ENCODE measurements at regions not wholly inside any gene's neighbourhood (a gene's known extent, or its start where the extent isn't known, plus 50 kb on each side); places are given as distances from the start of the nearest gene placed in this dataset.
"Not testable (repeated sequence)": the region's sequence is repeated elsewhere in the genome, so short reads cannot be mapped to it uniquely, and the experiment has no call there.

DNA sequence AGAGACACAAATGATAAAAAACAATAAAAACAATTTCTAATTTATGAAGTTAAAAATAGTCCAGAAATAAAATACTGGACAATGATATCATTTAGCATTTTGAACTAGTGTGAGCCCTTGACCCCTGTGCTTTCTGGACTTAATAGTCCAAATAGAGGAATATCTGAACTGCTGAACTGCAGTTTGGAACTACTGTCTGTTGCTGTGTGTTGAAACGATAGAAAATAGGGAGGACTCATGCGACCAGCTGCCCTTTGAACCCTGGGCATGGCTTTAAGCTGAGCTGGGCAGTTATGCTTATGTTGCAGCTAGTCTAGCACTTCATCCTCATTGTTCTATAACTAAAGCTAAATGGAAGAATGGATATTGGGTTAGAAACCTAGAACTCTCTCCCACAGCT is 99.5 kb downstream of the FMR1NB start:
- DNase-seq, result no peak

DNA sequence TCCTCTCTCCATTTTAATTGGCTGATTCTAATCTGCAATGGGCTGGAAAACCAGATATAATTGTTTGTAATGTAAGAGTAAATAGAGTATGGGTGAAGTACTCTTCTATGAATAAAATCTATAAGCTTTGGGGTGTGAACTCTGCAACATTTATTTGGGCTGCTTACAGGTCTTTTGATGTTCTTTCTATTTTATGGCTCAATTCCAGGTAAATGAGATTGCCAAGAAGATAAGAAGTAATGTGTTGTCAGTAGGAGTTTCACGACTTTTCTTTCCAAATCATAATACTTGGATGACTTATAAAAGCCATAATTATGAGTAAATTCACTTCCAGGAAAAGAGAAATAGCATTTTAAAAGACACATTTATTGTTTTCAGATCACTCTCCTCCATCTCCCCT is 103.5 kb downstream of the FMR1NB start:
- DNase-seq, result no peak

GRCh38 chrX:148120151-148120550 is 139.0 kb downstream of the FMR1NB start:
- no peak for DNase-seq

GRCh38 chrX:148120999-148121623 is 140.0 kb downstream of the FMR1NB start:
- no peak for DNase-seq

GRCh38 chrX:148128872-148129505 is 147.9 kb downstream of the FMR1NB start:
- not testable (repeated sequence) for DNase-seq

DNA sequence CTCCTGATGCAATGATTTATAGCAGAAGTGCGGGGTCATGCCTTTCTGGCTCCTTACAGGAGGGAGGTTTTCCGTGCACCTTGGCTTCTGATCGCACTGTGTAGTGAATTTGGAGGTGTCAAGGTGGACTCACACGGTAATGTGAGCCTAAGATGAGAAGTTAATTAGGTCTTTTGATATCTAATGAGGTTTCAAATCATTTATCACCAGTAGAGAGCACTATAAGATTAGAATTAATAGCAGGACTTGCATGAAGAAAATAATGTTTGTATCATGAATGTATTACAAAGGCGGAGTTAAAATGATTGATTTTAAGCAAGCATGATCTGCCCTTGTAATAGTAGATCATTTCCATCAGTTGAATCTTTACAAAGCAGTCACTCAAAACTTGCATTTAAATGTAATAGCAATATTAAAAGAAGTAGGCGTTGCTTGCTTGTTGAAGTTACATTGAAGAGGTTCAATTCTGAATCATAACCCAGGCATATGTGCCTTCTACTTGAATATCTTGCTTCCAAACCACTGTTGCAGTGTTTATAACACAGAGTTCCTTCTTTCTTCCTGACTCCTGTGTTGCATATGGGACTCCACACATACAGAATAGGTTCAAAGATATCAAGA is 152.1 kb downstream of the FMR1NB start:
- DNase-seq, result peak in 1 of 2 donors; percentile 13

GRCh38 chrX:148134578-148134977 is 153.4 kb downstream of the FMR1NB start:
- no peak for DNase-seq

GRCh38 chrX:148135738-148136137 is 154.6 kb downstream of the FMR1NB start:
- peak in 1 of 2 donors; percentile 1 for DNase-seq

DNA sequence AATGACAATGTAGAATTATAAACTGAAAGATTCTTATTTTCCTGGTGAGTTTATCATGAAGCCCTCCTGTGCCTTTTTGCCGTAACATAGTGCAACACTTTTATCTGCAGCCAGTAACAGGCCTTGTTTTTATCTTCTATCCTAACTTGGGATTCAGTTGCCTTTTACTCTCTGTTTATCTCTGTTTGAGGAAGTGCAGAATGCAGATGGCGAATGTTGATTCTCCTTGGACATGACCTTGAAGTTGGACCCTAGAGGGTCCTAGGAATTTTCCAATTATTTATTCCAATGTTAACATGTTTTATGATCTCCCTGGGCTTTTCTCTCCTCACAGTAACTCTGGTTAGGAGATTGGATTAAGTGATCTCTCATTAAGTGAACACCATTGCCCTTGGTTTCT is 165.0 kb downstream of the FMR1NB start:
- DNase-seq, result no peak

DNA sequence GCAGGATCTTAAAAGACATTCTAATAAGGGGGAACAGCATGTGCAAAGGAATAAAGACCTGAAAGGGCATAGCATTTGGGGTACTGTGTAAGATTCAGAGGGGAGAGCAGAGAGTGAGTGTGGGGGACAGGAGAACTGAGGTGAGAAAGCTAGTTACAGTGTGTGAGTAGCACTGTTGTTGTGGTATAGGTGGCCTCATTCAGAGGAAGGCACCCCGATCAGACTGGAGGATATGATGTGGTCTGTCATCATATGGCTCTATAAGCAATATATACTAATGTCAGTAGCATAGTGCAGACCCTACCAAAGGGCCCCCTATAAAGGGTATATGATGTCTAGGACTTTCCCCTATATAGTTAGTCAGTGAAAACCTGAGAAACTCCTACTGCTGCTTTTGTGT is 175.8 kb downstream of the FMR1NB start:
- DNase-seq, result no peak

- no peak for DNase-seq
These were observed 178.7 kb downstream of the FMR1NB start for GRCh38 chrX:148159796-148160195.

DNA sequence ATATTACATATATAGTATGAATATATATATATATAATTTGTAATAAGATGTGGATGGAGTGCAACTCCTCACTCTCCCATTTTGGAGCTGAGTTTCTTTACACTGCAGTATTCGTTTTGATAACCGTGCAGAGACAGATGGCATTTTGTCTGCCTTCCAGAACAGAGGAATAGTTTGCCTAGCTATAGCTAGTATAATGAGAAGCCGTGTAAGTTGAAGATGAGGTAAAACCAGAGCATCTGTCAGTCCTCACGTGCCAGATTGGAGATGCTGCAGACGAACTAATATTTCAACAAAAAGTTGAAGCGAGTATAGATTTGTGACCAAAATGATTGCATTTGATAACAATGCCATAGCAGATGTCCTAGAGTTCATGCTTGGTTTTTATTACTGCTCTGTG is 180.6 kb downstream of the FMR1NB start:
- no peak for DNase-seq

- DNase-seq, result no peak
These were observed 204.5 kb downstream of the FMR1NB start for GRCh38 chrX:148185631-148186030.

DNA sequence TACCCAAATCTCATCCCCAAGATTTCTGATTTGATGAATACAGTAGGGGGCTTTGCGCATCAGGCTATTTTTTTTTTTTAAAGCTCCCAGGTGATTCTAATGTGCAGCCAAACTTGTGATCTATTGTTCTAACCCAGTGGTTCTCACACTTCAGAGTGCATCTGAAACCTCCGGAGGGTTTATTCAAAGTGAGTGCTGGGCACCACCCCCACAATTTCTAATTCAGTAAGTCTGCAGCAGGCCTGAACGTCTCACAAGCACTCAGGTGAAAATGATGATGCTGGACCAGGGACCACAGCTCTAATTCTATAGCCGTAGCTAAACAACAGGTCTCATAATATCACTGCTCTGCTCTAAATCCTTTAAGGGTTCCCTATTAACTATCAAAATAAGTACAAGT is 211.4 kb downstream of the FMR1NB start:
- no peak for DNase-seq

DNA sequence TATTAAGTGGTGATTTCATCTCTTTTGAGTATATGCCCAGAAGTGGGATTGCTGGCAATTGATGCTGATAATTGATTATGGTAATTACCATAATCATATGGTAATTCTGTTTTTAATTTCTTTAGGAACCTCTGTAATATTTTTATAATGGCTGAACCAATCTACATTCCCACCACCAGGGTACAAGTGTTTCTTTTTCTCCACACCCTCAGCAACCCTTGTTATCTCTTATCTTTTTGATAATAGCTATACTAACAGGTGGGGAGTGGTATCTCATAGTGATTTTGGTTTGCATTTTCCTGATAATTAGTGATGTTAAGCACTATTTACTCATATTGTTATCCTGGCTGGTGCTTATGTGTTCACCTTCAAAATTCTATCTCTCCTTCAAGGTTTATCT is 212.6 kb downstream of the FMR1NB start:
- DNase-seq, result no peak

GRCh38 chrX:148203531-148203930 is 222.4 kb downstream of the FMR1NB start:
- no peak for DNase-seq

DNA sequence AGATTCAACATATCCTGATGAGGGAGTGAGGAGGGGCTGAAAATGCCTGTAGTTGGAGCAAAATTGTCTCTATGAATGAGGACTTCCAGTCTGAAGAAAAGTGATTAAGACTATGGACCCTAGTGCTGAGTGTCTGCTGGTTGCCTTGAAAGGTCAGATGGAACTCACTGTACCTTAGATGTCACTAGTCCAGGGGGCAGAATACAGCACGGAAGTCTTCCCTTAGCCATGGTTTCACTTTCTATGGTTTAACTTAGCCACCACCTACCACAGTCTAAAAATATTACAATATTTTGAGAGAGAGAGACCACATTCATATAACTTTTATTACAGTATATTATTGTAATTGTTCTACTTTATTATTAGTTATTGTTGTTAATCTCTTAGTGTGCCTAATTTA is 223.1 kb downstream of the FMR1NB start:
- no peak for DNase-seq

- no peak for DNase-seq
These were observed 233.6 kb downstream of the FMR1NB start for GRCh38 chrX:148214786-148215185.

DNA sequence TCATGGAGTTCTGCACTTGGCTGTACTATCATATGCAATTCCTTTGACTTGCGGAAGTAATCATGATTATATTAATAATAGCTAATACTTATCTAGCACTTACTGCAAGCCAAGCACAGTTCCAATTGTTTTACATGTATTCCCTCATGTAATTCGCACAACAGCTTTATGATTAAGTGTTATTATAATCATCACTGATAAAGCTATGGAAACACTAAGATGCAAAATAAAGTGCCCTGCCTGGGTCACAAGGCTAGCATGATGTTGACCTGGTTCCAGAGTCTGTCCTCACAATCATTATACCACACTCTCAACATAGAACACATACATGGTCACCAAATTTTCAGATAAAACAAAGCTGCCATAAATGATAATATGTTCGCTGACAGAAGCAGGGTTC is 234.6 kb downstream of the FMR1NB start:
- DNase-seq, result no peak

- no peak for DNase-seq
These were observed 242.2 kb downstream of the FMR1NB start for GRCh38 chrX:148223361-148223760.

GRCh38 chrX:148228521-148228920 is 247.4 kb downstream of the FMR1NB start:
- no peak for DNase-seq

DNA sequence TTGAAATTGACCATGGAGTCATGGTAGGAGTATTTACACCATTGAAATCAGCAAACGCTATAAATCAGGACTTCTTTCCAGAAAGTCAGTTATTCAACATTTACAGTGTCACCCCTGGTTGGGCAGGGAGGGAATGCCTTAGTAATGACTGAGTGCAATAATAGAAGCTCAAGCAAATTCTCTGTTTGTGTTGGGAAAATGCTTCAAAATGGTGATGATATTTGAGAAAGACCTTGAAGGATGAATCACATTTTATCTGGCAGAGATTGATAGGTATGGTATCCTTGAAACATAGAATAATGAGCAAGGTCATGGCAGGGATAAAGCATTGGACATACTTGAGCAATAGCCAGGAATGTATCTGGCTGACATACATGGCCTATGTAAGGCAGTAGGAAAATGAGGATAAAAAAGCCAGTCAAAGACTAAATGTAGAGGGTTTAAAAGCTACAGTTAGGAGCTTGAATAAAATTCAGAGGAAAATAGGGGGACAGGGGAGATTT is 248.7 kb downstream of the FMR1NB start:
- no peak for DNase-seq

GRCh38 chrX:148259990-148260389 is 240.4 kb upstream of the AFF2 start:
- DNase-seq, result no peak

DNA sequence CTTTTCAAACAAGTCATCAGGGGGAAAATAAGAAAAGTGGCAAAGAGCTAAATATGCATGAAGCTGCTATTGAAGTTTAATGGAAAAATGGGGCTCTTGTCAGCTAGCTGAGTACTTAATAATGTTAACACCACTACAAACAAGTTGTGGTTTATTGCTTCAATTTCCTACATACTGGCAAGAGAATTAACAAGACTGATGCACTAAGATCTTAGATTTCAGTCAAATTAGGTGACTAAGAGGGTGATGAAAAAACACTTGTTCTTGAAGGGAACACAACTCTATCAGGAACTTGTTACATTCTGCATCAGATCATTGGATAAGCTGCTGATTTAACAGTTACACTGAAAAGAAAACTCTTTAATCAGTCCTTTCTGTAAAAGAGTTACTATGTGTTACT is 234.6 kb upstream of the AFF2 start:
- DNase-seq, result no peak
